ENCODE measurements at regions not wholly inside any gene's neighbourhood (a gene's known extent, or its start where the extent isn't known, plus 50 kb on each side); places are given as distances from the start of the nearest gene placed in this dataset.
A peak's percentile ranks its signal among the peaks of the same experiment; 100 is the strongest.
"Not testable (repeated sequence)": the region's sequence is repeated elsewhere in the genome, so short reads cannot be mapped to it uniquely, and the experiment has no call there.

GRCh38 chr1:232579958-232580941 lies 49.7 kb downstream of the SIPA1L2 start:
- Mint-ChIP-seq H3K36me3 (peaks cover 3% of the 10 kb centered on the region), H3K27ac (no peak overlapping the region), H3K27me3 (peaks cover 4% of the 10 kb centered on the region), H3K9me3 (no peaks in the 10 kb centered on the region), H3K4me3 (no peak overlapping the region), H3K4me1 (peaks cover 23% of the 10 kb centered on the region)
- DNase-seq: no peak

DNA sequence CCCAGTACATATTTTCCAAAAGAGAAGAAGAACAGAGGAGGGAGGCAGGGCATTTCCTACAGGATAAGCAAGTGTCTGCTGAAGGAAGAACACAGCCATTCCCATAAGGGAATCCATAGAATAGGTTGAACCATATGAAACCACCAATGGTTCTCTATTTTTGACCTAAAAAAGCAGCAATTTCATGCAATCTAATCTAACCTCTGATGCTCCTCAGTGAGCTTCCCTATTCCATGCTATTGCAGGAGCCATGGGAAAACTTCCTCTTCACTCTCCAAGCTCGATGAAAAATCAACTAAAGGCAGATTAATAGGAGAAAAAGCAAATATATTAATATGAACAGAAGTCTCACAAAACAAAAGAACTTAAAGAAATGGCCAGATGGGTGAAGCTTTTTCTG lies 50.5 kb downstream of the SIPA1L2 start:
- Mint-ChIP-seq H3K27me3 (peaks cover 4% of the 10 kb centered on the region), H3K9me3 (no peaks in the 10 kb centered on the region), H3K4me1 (peaks cover 23% of the 10 kb centered on the region), H3K4me3 (no peak overlapping the region), H3K27ac (peak overlapping the region; percentile 13), H3K36me3 (peaks cover 3% of the 10 kb centered on the region)
- DNase-seq: no peak

GRCh38 chr1:232578651-232579195 lies 51.2 kb downstream of the SIPA1L2 start:
- Mint-ChIP-seq H3K4me1 (peaks cover 23% of the 10 kb centered on the region), H3K27ac (no peak overlapping the region), H3K36me3 (peaks cover 3% of the 10 kb centered on the region), H3K4me3 (no peak overlapping the region), H3K9me3 (no peaks in the 10 kb centered on the region), H3K27me3 (peaks cover 4% of the 10 kb centered on the region)
- no peak for DNase-seq

GRCh38 chr1:232577772-232578171 lies 52.2 kb downstream of the SIPA1L2 start:
- peaks cover 23% of the 10 kb centered on the region for H3K4me1 Mint-ChIP-seq
- H3K4me3 Mint-ChIP-seq: no peak overlapping the region
- peaks cover 4% of the 10 kb centered on the region for H3K27me3 Mint-ChIP-seq
- DNase-seq: no peak
- no peaks in the 10 kb centered on the region for H3K9me3 Mint-ChIP-seq
- peaks cover 3% of the 10 kb centered on the region for H3K36me3 Mint-ChIP-seq
- H3K27ac Mint-ChIP-seq: no peak overlapping the region

GRCh38 chr1:232576537-232576936 lies 53.4 kb downstream of the SIPA1L2 start:
- peaks cover 4% of the 10 kb centered on the region for H3K27me3 Mint-ChIP-seq
- no peak for DNase-seq
- H3K4me1 Mint-ChIP-seq: peaks cover 23% of the 10 kb centered on the region
- H3K27ac Mint-ChIP-seq: no peak overlapping the region
- H3K9me3 Mint-ChIP-seq: no peaks in the 10 kb centered on the region
- no peak overlapping the region for H3K4me3 Mint-ChIP-seq
- peaks cover 3% of the 10 kb centered on the region for H3K36me3 Mint-ChIP-seq

DNA sequence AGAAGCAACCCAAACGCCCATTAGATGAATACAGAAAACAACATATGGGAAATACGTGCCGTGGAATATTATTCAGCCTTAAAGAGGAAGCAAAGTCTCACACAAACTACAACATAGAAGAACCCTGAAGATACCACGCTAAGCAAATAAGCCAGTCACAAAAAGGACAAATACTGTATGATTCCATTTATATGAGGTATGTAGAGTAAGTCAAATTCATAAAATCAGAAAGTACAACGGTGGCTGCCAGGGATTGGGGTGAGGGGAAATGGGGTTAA lies 54.2 kb downstream of the SIPA1L2 start:
- Mint-ChIP-seq H3K27ac (no peak overlapping the region), H3K27me3 (peaks cover 4% of the 10 kb centered on the region), H3K4me3 (no peak overlapping the region), H3K4me1 (peaks cover 23% of the 10 kb centered on the region), H3K36me3 (peaks cover 3% of the 10 kb centered on the region), H3K9me3 (no peaks in the 10 kb centered on the region)
- no peak for DNase-seq

DNA sequence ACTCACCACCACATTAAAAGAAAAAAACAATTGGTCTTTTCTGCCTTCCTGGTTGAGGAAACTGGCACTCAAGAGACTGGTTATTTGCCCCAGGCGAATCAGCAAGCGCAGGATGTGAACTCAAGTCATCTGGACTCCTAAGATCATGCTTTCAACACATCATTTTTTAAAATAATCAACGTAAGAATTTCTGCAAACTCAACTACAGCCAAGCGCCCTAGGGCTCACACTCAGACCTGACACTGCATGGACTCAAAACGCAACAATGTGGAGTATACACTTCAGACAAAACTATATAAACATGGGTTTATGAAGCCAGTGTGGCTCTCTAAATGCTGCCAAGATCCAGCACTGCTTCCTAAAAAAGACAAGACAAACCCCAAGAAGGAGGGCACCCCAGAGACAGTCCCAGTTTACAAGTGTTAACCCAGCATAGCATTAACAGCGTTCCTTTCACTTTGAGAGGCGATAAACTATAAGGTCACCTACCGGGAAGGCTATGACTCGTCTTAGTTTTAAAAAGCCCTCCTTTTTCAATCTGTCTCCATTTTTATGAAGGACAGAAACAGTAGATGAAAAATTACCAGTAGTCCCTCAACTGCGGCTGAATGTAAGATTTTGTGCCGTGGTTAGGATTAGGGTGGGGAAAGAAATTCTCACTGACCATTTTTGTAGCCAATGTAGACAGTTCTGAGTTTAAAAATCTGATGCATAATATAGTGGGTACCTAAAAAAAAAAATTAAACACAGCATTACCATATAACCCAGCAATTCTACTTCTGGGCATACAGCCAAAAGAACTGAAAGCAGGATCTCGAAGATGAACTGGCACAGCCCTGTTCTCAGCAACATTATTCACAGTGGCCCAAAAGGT lies 54.8 kb downstream of the SIPA1L2 start:
- no peak for DNase-seq
- Mint-ChIP-seq H3K36me3 (peaks cover 3% of the 10 kb centered on the region), H3K27me3 (peaks cover 4% of the 10 kb centered on the region), H3K4me1 (peaks cover 23% of the 10 kb centered on the region), H3K4me3 (no peak overlapping the region), H3K27ac (no peak overlapping the region), H3K9me3 (no peaks in the 10 kb centered on the region)

- Mint-ChIP-seq H3K36me3 (no peaks in the 10 kb centered on the region), H3K27ac (no peak overlapping the region), H3K4me3 (no peak overlapping the region), H3K4me1 (peaks cover 16% of the 10 kb centered on the region), H3K27me3 (no peaks in the 10 kb centered on the region), H3K9me3 (no peaks in the 10 kb centered on the region)
- no peak for DNase-seq
Observed at GRCh38 chr1:232574077-232574476, 55.9 kb downstream of the SIPA1L2 start.

DNA sequence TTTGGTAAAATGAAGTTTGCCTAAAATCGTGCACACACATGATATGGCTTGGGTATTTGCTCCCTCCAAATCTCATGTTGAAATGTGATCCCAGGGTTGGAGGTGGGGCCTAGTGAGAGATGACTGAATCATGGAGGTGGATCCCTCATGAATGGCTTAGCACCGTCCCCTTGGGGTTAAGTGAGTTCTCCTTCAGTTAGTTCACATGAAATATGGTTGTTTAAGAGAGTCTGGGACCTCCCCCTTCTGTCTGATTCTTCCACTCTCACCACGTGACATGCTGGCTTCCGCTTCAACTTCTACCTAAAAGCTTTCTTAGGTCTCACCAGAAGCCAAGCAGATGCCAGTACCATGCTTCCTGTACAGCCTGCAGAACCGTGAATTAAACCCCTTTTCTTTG lies 58.4 kb downstream of the SIPA1L2 start:
- no peaks in the 10 kb centered on the region for H3K36me3 Mint-ChIP-seq
- no peaks in the 10 kb centered on the region for H3K9me3 Mint-ChIP-seq
- no peak overlapping the region for H3K4me3 Mint-ChIP-seq
- DNase-seq: no peak
- peaks cover 3% of the 10 kb centered on the region for H3K4me1 Mint-ChIP-seq
- peaks cover 4% of the 10 kb centered on the region for H3K27me3 Mint-ChIP-seq
- H3K27ac Mint-ChIP-seq: no peak overlapping the region

DNA sequence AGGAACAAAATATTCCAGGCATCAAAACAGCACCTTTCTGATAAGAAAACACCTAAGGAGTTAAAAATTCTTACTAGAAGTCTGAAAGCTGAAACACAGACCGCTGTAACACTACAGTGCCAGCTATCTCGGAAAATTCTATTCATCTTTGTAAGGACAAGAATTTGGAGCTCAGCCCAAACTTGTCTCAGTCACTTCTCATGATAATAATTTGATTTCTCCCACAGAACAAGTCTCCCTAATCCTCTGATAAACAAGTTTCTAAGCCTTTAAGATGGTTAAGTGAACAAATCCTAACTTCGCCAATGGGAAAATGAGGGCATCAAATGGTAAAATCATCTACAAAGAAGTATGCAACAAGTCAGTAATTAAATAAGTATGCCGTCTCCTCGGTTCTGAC lies 59.9 kb downstream of the SIPA1L2 start:
- Mint-ChIP-seq H3K36me3 (no peaks in the 10 kb centered on the region), H3K9me3 (no peaks in the 10 kb centered on the region), H3K4me1 (no peaks in the 10 kb centered on the region), H3K27ac (no peak overlapping the region), H3K4me3 (no peak overlapping the region), H3K27me3 (peaks cover 4% of the 10 kb centered on the region)
- no peak for DNase-seq

DNA sequence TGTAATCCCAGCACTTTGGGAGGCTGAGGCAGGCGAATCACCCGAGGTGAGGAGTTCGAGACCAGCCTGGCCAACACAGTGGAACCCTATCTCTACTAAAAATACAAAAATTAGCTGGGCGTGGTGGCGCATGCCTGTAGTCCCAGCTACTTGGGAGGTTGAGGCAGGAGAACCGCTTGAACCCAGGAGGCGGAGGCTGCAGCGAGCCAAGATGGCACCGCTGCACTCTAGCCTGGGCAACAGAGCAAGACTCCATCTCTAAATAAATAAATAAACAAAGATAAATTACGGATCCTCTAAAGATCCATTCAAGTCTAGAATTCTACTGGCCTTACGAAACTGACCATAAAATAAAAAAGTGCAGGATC lies 60.4 kb downstream of the SIPA1L2 start:
- H3K4me3 Mint-ChIP-seq, H3K27ac Mint-ChIP-seq, H3K9me3 Mint-ChIP-seq, H3K36me3 Mint-ChIP-seq, DNase-seq, H3K27me3 Mint-ChIP-seq, H3K4me1 Mint-ChIP-seq: not testable (repeated sequence)

DNA sequence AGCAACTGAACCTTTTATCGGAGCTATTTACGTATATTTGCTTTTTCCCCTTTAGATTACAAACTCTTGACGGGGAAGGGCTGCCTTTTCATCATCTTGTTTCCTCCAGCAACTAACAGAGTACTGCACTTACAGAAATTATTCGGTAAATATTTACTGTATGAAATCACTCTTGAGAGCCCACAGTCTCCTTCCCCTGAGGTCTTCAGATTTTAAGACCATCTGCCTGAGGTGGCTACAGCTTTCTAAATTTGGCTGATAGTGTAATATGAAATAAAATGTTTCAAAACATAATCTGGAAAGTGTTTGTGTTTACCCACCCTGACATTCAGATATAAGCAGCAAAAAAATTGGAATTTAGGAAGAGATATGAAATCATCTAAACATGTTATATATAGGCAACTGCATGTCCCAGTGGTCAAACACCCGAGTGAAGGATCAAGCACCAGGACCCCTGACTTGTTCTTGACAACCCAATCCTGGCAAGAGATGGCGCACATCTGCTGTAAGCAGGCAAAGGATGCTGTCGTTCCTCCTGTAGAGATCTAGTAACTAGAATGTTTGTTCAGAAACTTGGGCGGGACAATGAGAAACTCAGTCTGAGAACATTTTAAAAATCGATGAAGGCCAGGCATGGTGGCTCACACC lies 60.9 kb downstream of the SIPA1L2 start:
- no peaks in the 10 kb centered on the region for H3K9me3 Mint-ChIP-seq
- H3K4me3 Mint-ChIP-seq: no peak overlapping the region
- H3K27ac Mint-ChIP-seq: no peak overlapping the region

DNA sequence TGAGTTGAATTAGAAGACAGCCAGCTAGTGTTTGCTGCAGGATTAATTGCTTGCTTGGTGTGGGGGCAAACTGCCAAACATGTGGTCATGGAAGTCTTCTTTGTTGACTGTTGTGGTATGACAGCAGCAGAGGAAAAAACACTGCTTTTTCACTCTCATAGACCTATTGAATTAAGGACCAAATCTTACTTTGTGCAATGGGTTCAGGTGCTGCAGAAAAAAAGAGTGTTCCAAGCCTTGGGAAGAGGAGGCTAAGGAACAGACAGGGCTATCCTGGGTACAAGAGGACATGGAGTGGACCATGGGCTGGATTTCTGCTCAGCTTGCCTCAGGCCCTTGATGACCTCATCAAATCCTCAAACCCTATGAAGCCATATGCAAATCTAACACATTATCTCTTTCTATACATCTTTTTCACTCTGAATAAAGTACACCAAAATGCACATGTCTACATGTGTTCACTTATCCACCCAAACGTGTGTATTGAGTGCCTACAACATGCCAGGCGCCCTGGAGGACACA lies 61.5 kb downstream of the SIPA1L2 start:
- H3K36me3 Mint-ChIP-seq: no peaks in the 10 kb centered on the region
- H3K27me3 Mint-ChIP-seq: peaks cover 4% of the 10 kb centered on the region
- no peaks in the 10 kb centered on the region for H3K9me3 Mint-ChIP-seq
- no peaks in the 10 kb centered on the region for H3K4me1 Mint-ChIP-seq
- no peak for DNase-seq
- H3K4me3 Mint-ChIP-seq: no peak overlapping the region
- H3K27ac Mint-ChIP-seq: no peak overlapping the region

More for the DNA sequence above, 60.9 kb downstream of the SIPA1L2 start:
- peaks cover 4% of the 10 kb centered on the region for H3K27me3 Mint-ChIP-seq
- H3K4me1 Mint-ChIP-seq: no peaks in the 10 kb centered on the region
- H3K36me3 Mint-ChIP-seq: no peaks in the 10 kb centered on the region
- DNase-seq: no peak

GRCh38 chr1:232566093-232566492 lies 63.8 kb downstream of the SIPA1L2 start:
- peaks cover 4% of the 10 kb centered on the region for H3K27me3 Mint-ChIP-seq
- no peak overlapping the region for H3K4me3 Mint-ChIP-seq
- H3K27ac Mint-ChIP-seq: no peak overlapping the region
- H3K36me3 Mint-ChIP-seq: no peaks in the 10 kb centered on the region
- H3K4me1 Mint-ChIP-seq: no peaks in the 10 kb centered on the region
- H3K9me3 Mint-ChIP-seq: no peaks in the 10 kb centered on the region
- DNase-seq: no peak

All from activated naive CD8-positive, alpha-beta T cell treated with anti-CD3 and anti-CD28 coated beads for 36 hours (primary cell).